Skeletal muscle cell (primary cell): ENCODE measurements at regions not wholly inside any gene's neighbourhood (a gene's known extent, or its start where the extent isn't known, plus 50 kb on each side); places are given as distances from the start of the nearest gene placed in this dataset.

ENCODE experiments used
- DNase-seq: peaks from one replicate; pipeline ENCODE4 v3.0.0-alpha.2; 2010; ENCODE audit warnings: low read depth
- H3K4me3 ChIP-seq: 2 replicates; pipeline ENCODE4 v1.5.1; 2011; ENCODE audit warnings: low read depth, mild to moderate bottlenecking, control low read depth, low read length, moderate library complexity

GRCh38 chr4:59063015-59063720, 1953.0 kb upstream of the IGFBP7 start:
- no peak for DNase-seq
- H3K4me3 ChIP-seq = no peak overlapping the region

- no peak for DNase-seq
- no peak overlapping the region for H3K4me3 ChIP-seq
Measured at GRCh38 chr4:59068722-59069418, 1958.7 kb upstream of the IGFBP7 start.

GRCh38 chr4:59086410-59086809, 1976.2 kb upstream of the IGFBP7 start:
- DNase-seq = no peak

GRCh38 chr4:59091146-59092142, 1981.3 kb upstream of the IGFBP7 start:
- no peak for DNase-seq
- H3K4me3 ChIP-seq = no peak overlapping the region

More at GRCh38 chr4:59086410-59086809, 1976.2 kb upstream of the IGFBP7 start:
- H3K4me3 ChIP-seq = no peak overlapping the region

GRCh38 chr4:59094505-59094904, 1984.3 kb upstream of the IGFBP7 start:
- no peak overlapping the region for H3K4me3 ChIP-seq
- DNase-seq = no peak

- H3K4me3 ChIP-seq = no peak overlapping the region
- no peak for DNase-seq
Measured at GRCh38 chr4:59102311-59102710, 1992.1 kb upstream of the IGFBP7 start.

GRCh38 chr4:59120287-59120814, 2010.2 kb upstream of the IGFBP7 start:
- DNase-seq = no peak

GRCh38 chr4:59122626-59123025, 2012.4 kb upstream of the IGFBP7 start:
- DNase-seq = no peak
- H3K4me3 ChIP-seq = no peak overlapping the region

More at GRCh38 chr4:59120287-59120814, 2010.2 kb upstream of the IGFBP7 start:
- H3K4me3 ChIP-seq = no peak overlapping the region

GRCh38 chr4:59126159-59126558, 2016.0 kb upstream of the IGFBP7 start:
- no peak for DNase-seq
- H3K4me3 ChIP-seq = no peak overlapping the region

- H3K4me3 ChIP-seq = no peak overlapping the region
- no peak for DNase-seq
Measured at GRCh38 chr4:59127006-59127405, 2016.8 kb upstream of the IGFBP7 start.

- H3K4me3 ChIP-seq = no peak overlapping the region
- DNase-seq = no peak
Measured at GRCh38 chr4:59127743-59128142, 2017.6 kb upstream of the IGFBP7 start.

- DNase-seq = no peak
- H3K4me3 ChIP-seq = no peak overlapping the region
Measured at GRCh38 chr4:59135248-59135985, 2025.2 kb upstream of the IGFBP7 start.

- DNase-seq = no peak
- H3K4me3 ChIP-seq = no peak overlapping the region
Measured at GRCh38 chr4:59161249-59161648, 2038.9 kb upstream of the ADGRL3 start.

GRCh38 chr4:59175617-59176016, 2024.5 kb upstream of the ADGRL3 start:
- no peak for DNase-seq
- H3K4me3 ChIP-seq = no peak overlapping the region

- no peak overlapping the region for H3K4me3 ChIP-seq
Measured at GRCh38 chr4:59179372-59179771, 2020.8 kb upstream of the ADGRL3 start.

GRCh38 chr4:59180161-59180560, 2020.0 kb upstream of the ADGRL3 start:
- H3K4me3 ChIP-seq = no peak overlapping the region
- no peak for DNase-seq

More at GRCh38 chr4:59179372-59179771, 2020.8 kb upstream of the ADGRL3 start:
- DNase-seq = no peak

GRCh38 chr4:59180969-59181368, 2019.2 kb upstream of the ADGRL3 start:
- no peak for DNase-seq
- no peak overlapping the region for H3K4me3 ChIP-seq

GRCh38 chr4:59195839-59196238, 2004.3 kb upstream of the ADGRL3 start:
- DNase-seq = no peak
- no peak overlapping the region for H3K4me3 ChIP-seq

- H3K4me3 ChIP-seq = no peak overlapping the region
- DNase-seq = no peak
Measured at GRCh38 chr4:59200992-59201391, 1999.1 kb upstream of the ADGRL3 start.
